DMS79 treated with DMSO at 0.1 percent for 48 hours (cell line): ENCODE measurements at regions not wholly inside any gene's neighbourhood (a gene's known extent, or its start where the extent isn't known, plus 50 kb on each side); places are given as distances from the start of the nearest gene placed in this dataset.
"Not testable (repeated sequence)": the region's sequence is repeated elsewhere in the genome, so short reads cannot be mapped to it uniquely, and the experiment has no call there.

Source experiments
- DNase-seq: peaks from one replicate; lab custom pipeline; 2025; lab: John Stamatoyannopoulos, UW

- peak; percentile 0 for DNase-seq
These were observed 833.9 kb upstream of the PRKX start for GRCh38 chrX:4547213-4547836.

GRCh38 chrX:4546178-4546577 is 832.7 kb upstream of the PRKX start:
- DNase-seq: not testable (repeated sequence)

GRCh38 chrX:4528247-4528646 is 814.8 kb upstream of the PRKX start:
- no peak for DNase-seq

GRCh38 chrX:4485912-4486311 is 772.5 kb upstream of the PRKX start:
- no peak for DNase-seq

- DNase-seq: no peak
These were observed 770.8 kb upstream of the PRKX start for GRCh38 chrX:4484266-4484665.

GRCh38 chrX:4451591-4451990 is 738.1 kb upstream of the PRKX start:
- no peak for DNase-seq

- DNase-seq: no peak
These were observed 736.7 kb upstream of the PRKX start for GRCh38 chrX:4450177-4450576.

- no peak for DNase-seq
These were observed 722.5 kb upstream of the PRKX start for GRCh38 chrX:4435905-4436304.

- DNase-seq: no peak
These were observed 684.0 kb upstream of the PRKX start for GRCh38 chrX:4397471-4397870.

- no peak for DNase-seq
These were observed 668.8 kb upstream of the PRKX start for GRCh38 chrX:4382273-4382672.

GRCh38 chrX:4380710-4381109 is 667.3 kb upstream of the PRKX start:
- DNase-seq: no peak

GRCh38 chrX:4379071-4379470 is 665.6 kb upstream of the PRKX start:
- DNase-seq: no peak

GRCh38 chrX:4373791-4374190 is 660.3 kb upstream of the PRKX start:
- no peak for DNase-seq

GRCh38 chrX:4358577-4358976 is 645.1 kb upstream of the PRKX start:
- no peak for DNase-seq

- no peak for DNase-seq
These were observed 609.5 kb upstream of the PRKX start for GRCh38 chrX:4322916-4323315.

- no peak for DNase-seq
These were observed 607.0 kb upstream of the PRKX start for GRCh38 chrX:4320436-4320947.

- DNase-seq: no peak
These were observed 602.4 kb upstream of the PRKX start for GRCh38 chrX:4315891-4316290.

GRCh38 chrX:4314586-4314985 is 601.1 kb upstream of the PRKX start:
- no peak for DNase-seq

- DNase-seq: no peak
These were observed 563.7 kb upstream of the PRKX start for GRCh38 chrX:4277122-4277521.

- DNase-seq: no peak
These were observed 555.2 kb upstream of the PRKX start for GRCh38 chrX:4268676-4269075.

- DNase-seq: no peak
These were observed 551.6 kb upstream of the PRKX start for GRCh38 chrX:4265036-4265435.

GRCh38 chrX:4263030-4263803 is 549.8 kb upstream of the PRKX start:
- DNase-seq: peak; percentile 0

- DNase-seq: no peak
These were observed 539.6 kb upstream of the PRKX start for GRCh38 chrX:4253092-4253491.

- DNase-seq: no peak
These were observed 536.0 kb upstream of the PRKX start for GRCh38 chrX:4249401-4249800.
